GM12878 (cell line): ENCODE measurements at regions not wholly inside any gene's neighbourhood (a gene's known extent, or its start where the extent isn't known, plus 50 kb on each side); places are given as distances from the start of the nearest gene placed in this dataset.

Experiments used
- ATAC-seq: fragments of 200-7000 bp; cut with Tn5 transposase; 3 replicates; pipeline ENCODE4 v1.9.1; 2020; ENCODE audit warnings: mild to moderate bottlenecking, moderate library complexity
- BruUV-seq: library from RNA; stranded (reverse); fragments of 400-500 nt; replicated peaks from 2 replicates; lab custom pipeline; 2021; lab: Mats Ljungman, UMichigan
- CTCF ChIA-PET: fragments of 300-600 bp; sonication (Branson Sonifier 250); formaldehyde crosslinking; extraction: SDS; loops from one replicate; lab custom pipeline; 2021; ENCODE audit warnings: inconsistent platforms; lab: Yijun Ruan, JAX
- POLR2A ChIA-PET: fragments of 350-600 bp; formaldehyde crosslinking; extraction: SDS; loops from one replicate; lab custom pipeline; 2021; ENCODE audit warnings: inconsistent platforms; lab: Charles Lee
- RAD21 ChIA-PET: fragments of 300-600 bp; sonication (Branson Sonifier 250); formaldehyde crosslinking; loops from one replicate; lab custom pipeline; 2023; ENCODE audit warnings: antibody characterized with exemption; ENCODE audit not compliant: unreplicated experiment; lab: Charles Lee
- SMC1A ChIA-PET: fragments of 300-600 bp; sonication (Branson Sonifier 250); formaldehyde crosslinking; loops from one replicate; lab custom pipeline; 2023; ENCODE audit not compliant: unreplicated experiment, uncharacterized antibody; lab: Charles Lee
- DNase-seq: peaks from one replicate; pipeline ENCODE4 v3.0.0-alpha.2; 2011; ENCODE audit warnings: low read depth, low spot score
- FAIRE-seq: peaks from 3 replicates; lab custom pipeline; 2011; peaks lifted over from hg19 to GRCh38; lab: Jason Lieb, UNC
- H2AFZ ChIP-seq: 2 replicates; pipeline ENCODE4 v1.6.0; 2011; ENCODE audit warnings: low read depth, low read length, control low read depth; ENCODE audit not compliant: control insufficient read depth
- H3K27ac ChIP-seq: 2 replicates; pipeline ENCODE4 v1.5.1; 2011; ENCODE audit warnings: control low read depth; ENCODE audit not compliant: control insufficient read depth, insufficient read depth
- H3K27me3 ChIP-seq, 2 experiments: replicated peaks in 1 of 2; 2 replicates each; pipeline versions ENCODE4 v1.6.0 to v1.6.1; 2011; ENCODE audit warnings: low read length in 1 of 2; ENCODE audit not compliant: control insufficient read depth in 2 of 2, insufficient read depth in 2 of 2
- H3K36me3 ChIP-seq, 2 experiments: 2 replicates each; pipeline ENCODE4 v1.5.1; 2011; ENCODE audit warnings: low read length in 1 of 2; ENCODE audit not compliant: control insufficient read depth in 2 of 2, insufficient read depth in 2 of 2
- H3K4me1 ChIP-seq: 2 replicates; pipeline ENCODE4 v1.6.1; 2011; ENCODE audit warnings: mild to moderate bottlenecking, low read length, moderate library complexity, mixed read lengths; ENCODE audit not compliant: control insufficient read depth, insufficient read depth
- H3K4me2 ChIP-seq: 2 replicates; pipeline ENCODE4 v1.6.0; 2011; ENCODE audit warnings: control low read depth; ENCODE audit not compliant: control insufficient read depth, insufficient read depth
- H3K4me3 ChIP-seq: fragments of 200-600 bp; sonication (generic); 2 replicates; pipeline ENCODE4 v1.5.1; 2016
- H3K79me2 ChIP-seq: 2 replicates; pipeline ENCODE4 v1.6.0; 2011; ENCODE audit warnings: low read length; ENCODE audit not compliant: control insufficient read depth, insufficient read depth
- H3K9ac ChIP-seq: 2 replicates; pipeline ENCODE4 v1.8.0; 2011; ENCODE audit warnings: low read length, control low read depth, mixed read lengths; ENCODE audit not compliant: control insufficient read depth, insufficient read depth
- H3K9me3 ChIP-seq: replicated peaks from 3 replicates; pipeline ENCODE4 v1.5.1; 2011; ENCODE audit warnings: mild to moderate bottlenecking, low read length; ENCODE audit not compliant: control insufficient read depth, insufficient read depth
- H4K20me1 ChIP-seq: 2 replicates; pipeline ENCODE4 v1.6.0; 2011; ENCODE audit not compliant: control insufficient read depth, insufficient read depth
- ATF2 ChIP-seq: IDR thresholded peaks from 2 replicates; pipeline ENCODE4 v1.6.1; 2012; ENCODE audit warnings: low read length, inconsistent platforms
- ATF7 ChIP-seq: fragments of 450-650 bp; IDR thresholded peaks from 2 replicates; pipeline ENCODE4 v1.6.1; 2016; ENCODE audit warnings: low read depth, mild to moderate bottlenecking
- BCL11A ChIP-seq: IDR thresholded peaks from 2 replicates; pipeline ENCODE4 v1.6.1; 2011; ENCODE audit warnings: low read depth, low read length
- BRCA1 ChIP-seq: IDR thresholded peaks from 2 replicates; pipeline ENCODE4 v1.6.1; 2011; ENCODE audit warnings: low read depth, low read length, improper control_type of control experiment
- FOS ChIP-seq: IDR thresholded peaks from 3 replicates; pipeline ENCODE4 v1.6.1; 2011; ENCODE audit warnings: borderline replicate concordance; ENCODE audit not compliant: insufficient read length; ENCODE audit errors: extremely low read depth
- HSF1 ChIP-seq: fragments of 150-350 bp; IDR thresholded peaks from 2 replicates; pipeline ENCODE4 v1.6.1; 2014; ENCODE audit warnings: mild to moderate bottlenecking, low read depth, low read length
- IRF4 ChIP-seq: IDR thresholded peaks from 2 replicates; pipeline ENCODE4 v1.6.1; 2011; ENCODE audit warnings: low read depth, low read length
- KAT2A ChIP-seq: conservative IDR thresholded peaks from 2 replicates; pipeline ENCODE4 v1.6.1; 2011; ENCODE audit warnings: low read depth, low read length; ENCODE audit not compliant: control insufficient read depth
- KLF5 ChIP-seq: fragments of 450-650 bp; IDR thresholded peaks from 2 replicates; pipeline ENCODE4 v1.6.1; 2014; ENCODE audit warnings: mild to moderate bottlenecking; ENCODE audit not compliant: partially characterized antibody
- MEF2B ChIP-seq: fragments of 450-650 bp; IDR thresholded peaks from 2 replicates; pipeline ENCODE4 v1.6.1; 2018; ENCODE audit warnings: mild to moderate bottlenecking, moderate library complexity; ENCODE audit not compliant: partially characterized antibody, poor library complexity, severe bottlenecking
- MXI1 ChIP-seq: fragments of 150-350 bp; IDR thresholded peaks from 2 replicates; pipeline ENCODE4 v1.6.1; 2011; ENCODE audit warnings: low read depth, mild to moderate bottlenecking, inconsistent platforms, low read length, improper control_type of control experiment
- RUNX3 ChIP-seq: IDR thresholded peaks from 2 replicates; pipeline ENCODE4 v1.6.1; 2012; ENCODE audit warnings: low read length, inconsistent platforms
- SPI1 ChIP-seq: IDR thresholded peaks from 2 replicates; pipeline ENCODE4 v1.6.1; 2011; ENCODE audit warnings: low read depth, mild to moderate bottlenecking, low read length, moderate library complexity, borderline replicate concordance; ENCODE audit not compliant: insufficient read depth
- SREBF1 ChIP-seq: IDR thresholded peaks from 2 replicates; pipeline ENCODE4 v1.6.1; 2012; ENCODE audit warnings: mild to moderate bottlenecking, low read length
- TAF1 ChIP-seq: IDR thresholded peaks from 2 replicates; pipeline ENCODE4 v1.6.1; 2011; ENCODE audit warnings: mild to moderate bottlenecking, low read depth, low read length, borderline replicate concordance
- TARDBP ChIP-seq: IDR thresholded peaks from 2 replicates; pipeline ENCODE4 v1.6.1; 2016; ENCODE audit warnings: borderline replicate concordance
- TBL1XR1 ChIP-seq: IDR thresholded peaks from 2 replicates; pipeline ENCODE4 v1.6.1; 2012; ENCODE audit warnings: low read depth, low read length, improper control_type of control experiment
- WGBS: methylation state at CpG from one replicate; pipeline ENCODE4 v1.1.6; 2016; ENCODE audit warnings: low lambda C conversion rate; ENCODE audit not compliant: insufficient replicate concordance, insufficient coverage; ENCODE audit errors: missing lambda C conversion rate; 5-methylcytosine and 5-hydroxymethylcytosine counted together
- in situ Hi-C: fragments of 300-500 bp; cut with MboI; formaldehyde crosslinking; loops from 9 replicates; pipeline ENCODE4 v1.14.3; 2018; ENCODE audit warnings: mixed read lengths
- intact Hi-C: fragments of 100-400 bp; cut with micrococcal nuclease; formaldehyde crosslinking; loops from one replicate; pipeline ENCODE4 v1.14.2; 2022; ENCODE audit not compliant: unreplicated experiment

- DNase-seq (no peak), FAIRE-seq (no peak), ATAC-seq (no peak)
- ChIA-PET RAD21 (no interaction called here), CTCF (no interaction called here), SMC1A (no interaction called here), POLR2A (no interaction called here)
- intact Hi-C loops, result no loop called here
- Histone ChIP-seq H3K79me2 (no peaks in the 10 kb centered on the region), H3K27me3 (0 out of 4 replicates have a peak, but pooled peaks cover 0 to 3% of the 10 kb centered on the region in 2 experiments), H3K9me3 (no peaks in the 10 kb centered on the region), H3K9ac (no peak overlapping the region), H4K20me1 (no peaks in the 10 kb centered on the region), H3K27ac (no peak overlapping the region), H3K4me2 (no peak overlapping the region), H2AFZ (no peak overlapping the region)
- BruUV-seq, result no TSS peak
- WGBS, result 35% methylated on average over 4 of the region's 5 CpGs
- TF ChIP-seq TARDBP (no peak), RUNX3 (no peak), IRF4 (no peak), TAF1 (no peak), KAT2A (no peak)
- TF ChIP-seq, all 136 proteins: peak for 0
- H3K36me3 ChIP-seq, result no peaks in the 10 kb centered on the region
- no peaks in the 10 kb centered on the region for H3K4me1 ChIP-seq
- no peak overlapping the region for H3K4me3 ChIP-seq
- in situ Hi-C loops, result no loop called here
Measured at GRCh38 chr20:63120808-63121090, 95.2 kb downstream of the YTHDF1 start.

GRCh38 chr20:63119963-63120807, 95.7 kb downstream of the YTHDF1 start:
- H4K20me1 ChIP-seq, result no peaks in the 10 kb centered on the region
- no peak overlapping the region for H2AFZ ChIP-seq
- no peaks in the 10 kb centered on the region for H3K4me1 ChIP-seq
- 0 out of 4 replicates have a peak, but pooled peaks cover 0 to 3% of the 10 kb centered on the region in 2 experiments for H3K27me3 ChIP-seq
- no peak overlapping the region for H3K9ac ChIP-seq
- H3K4me2 ChIP-seq, result no peak overlapping the region
- ChIA-PET CTCF (no interaction called here), POLR2A (no interaction called here), RAD21 (no interaction called here), SMC1A (no interaction called here)
- no peak overlapping the region for H3K27ac ChIP-seq
- WGBS, result 25% methylated on average over 21 of the region's 22 CpGs
- no TSS peak for BruUV-seq
- FAIRE-seq, result no peak
- TF ChIP-seq SPI1 (no peak), MEF2B (no peak), ATF7 (no peak), MXI1 (no peak), KLF5 (no peak), BRCA1 (no peak), SREBF1 (no peak), BCL11A (no peak), ATF2 (no peak), HSF1 (no peak), FOS (no peak), TBL1XR1 (no peak)
- no peak overlapping the region for H3K4me3 ChIP-seq
- intact Hi-C loops (no loop called here), in situ Hi-C loops (no loop called here)
- no peaks in the 10 kb centered on the region for H3K79me2 ChIP-seq
- no peak for DNase-seq
- ATAC-seq, result no peak
- H3K9me3 ChIP-seq, result no peaks in the 10 kb centered on the region
- H3K36me3 ChIP-seq, result no peaks in the 10 kb centered on the region
